ENCODE measurements at regions not wholly inside any gene's neighbourhood (a gene's known extent, or its start where the extent isn't known, plus 50 kb on each side); places are given as distances from the start of the nearest gene placed in this dataset.

- DNase-seq, result no peak
Observed at GRCh38 chr3:72113564-72113963, 328.6 kb upstream of the PROK2 start.

- no peak for DNase-seq
Observed at GRCh38 chr3:72112435-72112834, 327.5 kb upstream of the PROK2 start.

- no peak for DNase-seq
Observed at GRCh38 chr3:72111265-72112205, 326.6 kb upstream of the PROK2 start.

GRCh38 chr3:72109327-72110259, 324.6 kb upstream of the PROK2 start:
- no peak for DNase-seq

- no peak for DNase-seq
Observed at GRCh38 chr3:72105306-72105705, 320.4 kb upstream of the PROK2 start.

GRCh38 chr3:72102112-72102616, 317.2 kb upstream of the PROK2 start:
- no peak for DNase-seq

GRCh38 chr3:72101494-72101893, 316.5 kb upstream of the PROK2 start:
- DNase-seq, result no peak

GRCh38 chr3:72100601-72101187, 315.7 kb upstream of the PROK2 start:
- DNase-seq, result peak in 1 of 2 experiments; percentile 7

GRCh38 chr3:72100080-72100511, 315.1 kb upstream of the PROK2 start:
- DNase-seq, result no peak

- no peak for DNase-seq
Observed at GRCh38 chr3:72099326-72100079, 314.6 kb upstream of the PROK2 start.

GRCh38 chr3:72097053-72097452, 312.1 kb upstream of the PROK2 start:
- DNase-seq, result no peak

GRCh38 chr3:72095521-72095920, 310.6 kb upstream of the PROK2 start:
- DNase-seq, result no peak

GRCh38 chr3:72093992-72094334, 309.0 kb upstream of the PROK2 start:
- DNase-seq, result no peak

- no peak for DNase-seq
Observed at GRCh38 chr3:72093270-72093991, 308.5 kb upstream of the PROK2 start.

- DNase-seq, result no peak
Observed at GRCh38 chr3:72092778-72093177, 307.8 kb upstream of the PROK2 start.

GRCh38 chr3:72088486-72089025, 303.6 kb upstream of the PROK2 start:
- no peak for DNase-seq

- no peak for DNase-seq
Observed at GRCh38 chr3:72087420-72087819, 302.5 kb upstream of the PROK2 start.

- no peak for DNase-seq
Observed at GRCh38 chr3:72086743-72087087, 301.8 kb upstream of the PROK2 start.

GRCh38 chr3:72086042-72086742, 301.2 kb upstream of the PROK2 start:
- DNase-seq, result no peak

GRCh38 chr3:72085036-72085435, 300.1 kb upstream of the PROK2 start:
- no peak for DNase-seq

Data from SHP77 (cell line).